Inflammatory macrophage treated with lipopolysaccharide for 1 hour (primary cell): ENCODE measurements at regions not wholly inside any gene's neighbourhood (a gene's known extent, or its start where the extent isn't known, plus 50 kb on each side); places are given as distances from the start of the nearest gene placed in this dataset.

Source experiments
- DNase-seq, 2 donors: peaks; one replicate each; pipeline ENCODE4 v3.0.0-alpha.2; 2020 to 2022

- DNase-seq, result no peak
Observed at GRCh38 chr20:43863821-43864544, 50.7 kb upstream of the TOX2 start.

GRCh38 chr20:43863330-43863729 is 51.3 kb upstream of the TOX2 start:
- no peak for DNase-seq

GRCh38 chr20:43862438-43862837 is 52.2 kb upstream of the TOX2 start:
- no peak for DNase-seq

GRCh38 chr20:43859994-43860393 is 54.7 kb upstream of the TOX2 start:
- no peak for DNase-seq

- DNase-seq, result no peak
Observed at GRCh38 chr20:43857932-43858331, 56.7 kb upstream of the TOX2 start.

GRCh38 chr20:43857127-43857526 is 57.5 kb upstream of the TOX2 start:
- no peak for DNase-seq

GRCh38 chr20:43855803-43856202 is 58.8 kb upstream of the TOX2 start:
- no peak for DNase-seq

GRCh38 chr20:43853918-43854317 is 60.7 kb upstream of the TOX2 start:
- no peak for DNase-seq

GRCh38 chr20:43853174-43853803 is 61.4 kb upstream of the TOX2 start:
- no peak for DNase-seq

GRCh38 chr20:43849496-43850186 is 65.0 kb upstream of the TOX2 start:
- no peak for DNase-seq

GRCh38 chr20:43846516-43846905 is 68.1 kb upstream of the TOX2 start:
- DNase-seq, result no peak

- no peak for DNase-seq
Observed at GRCh38 chr20:43844778-43845614, 69.7 kb upstream of the TOX2 start.

GRCh38 chr20:43843965-43844660 is 70.5 kb upstream of the TOX2 start:
- no peak for DNase-seq

- DNase-seq, result peak; percentile 5 to 10
Observed at GRCh38 chr20:43843096-43843964, 71.3 kb upstream of the TOX2 start.

GRCh38 chr20:43842126-43843020 is 72.3 kb upstream of the TOX2 start:
- no peak for DNase-seq

GRCh38 chr20:43840382-43841070 is 74.1 kb upstream of the TOX2 start:
- peak in 1 of 2 donors; percentile 18 for DNase-seq

GRCh38 chr20:43839793-43840199 is 74.9 kb upstream of the TOX2 start:
- DNase-seq, result no peak

- no peak for DNase-seq
Observed at GRCh38 chr20:43838703-43839060, 76.0 kb upstream of the TOX2 start.

- no peak for DNase-seq
Observed at GRCh38 chr20:43837856-43838702, 76.6 kb upstream of the TOX2 start.
